ENCODE measurements at regions not wholly inside any gene's neighbourhood (a gene's known extent, or its start where the extent isn't known, plus 50 kb on each side); places are given as distances from the start of the nearest gene placed in this dataset.

- TF ChIP-seq CTCF (IDR thresholded peaks at IDR 0.05) = no peak
- no peak for TF ChIP-seq EZH2 (IDR thresholded peaks at IDR 0.05; ENCODE audit: borderline replicate concordance, insufficient read depth, low read depth, low read length, poor library complexity, severe bottlenecking)
Observed at GRCh38 chr1:235019961-235020360, 108.7 kb downstream of the TOMM20 start.
